HG03469 (cell line): ENCODE measurements at regions not wholly inside any gene's neighbourhood (a gene's known extent, or its start where the extent isn't known, plus 50 kb on each side); places are given as distances from the start of the nearest gene placed in this dataset.
"Not testable (repeated sequence)": the region's sequence is repeated elsewhere in the genome, so short reads cannot be mapped to it uniquely, and the experiment has no call there.

Experiments used
- ATAC-seq: cut with Tn5 transposase; IDR thresholded peaks from one replicate; pipeline ENCODE4 v1.9.1; 2021; ENCODE audit warnings: mild to moderate bottlenecking, moderate library complexity, moderate number of reproducible peaks; ENCODE audit not compliant: unreplicated experiment

- no peak for ATAC-seq
Measured at GRCh38 chr1:166691476-166691875, 147.8 kb upstream of the POGK start.

- no peak for ATAC-seq
Measured at GRCh38 chr1:166692346-166692745, 146.9 kb upstream of the POGK start.

DNA sequence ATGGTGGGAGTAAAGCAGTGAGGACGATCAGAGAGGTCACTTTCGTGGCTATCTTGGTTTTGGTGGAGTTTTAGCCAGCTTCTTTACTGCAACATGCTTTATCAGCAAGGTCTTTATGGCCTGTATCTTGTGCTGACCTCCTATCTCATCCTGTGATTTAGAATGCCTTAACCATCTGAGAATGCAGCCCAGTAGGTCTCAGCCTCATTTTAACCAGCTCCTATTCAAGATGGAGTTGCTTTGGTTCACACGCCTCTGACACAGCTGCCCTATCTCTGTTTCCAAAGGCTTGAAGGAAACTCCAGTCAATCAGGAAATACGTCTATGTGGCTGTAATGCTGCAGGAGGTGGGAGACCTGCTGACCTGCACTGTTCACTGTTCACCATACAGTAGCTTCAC, 146.1 kb upstream of the POGK start:
- ATAC-seq, result no peak

- no peak for ATAC-seq
Measured at GRCh38 chr1:166693673-166694297, 145.5 kb upstream of the POGK start.

GRCh38 chr1:166695115-166695514, 144.2 kb upstream of the POGK start:
- no peak for ATAC-seq

GRCh38 chr1:166695834-166696233, 143.4 kb upstream of the POGK start:
- ATAC-seq, result not testable (repeated sequence)

- ATAC-seq, result no peak
Measured at GRCh38 chr1:166698771-166699170, 140.5 kb upstream of the POGK start.

GRCh38 chr1:166699613-166700012, 139.7 kb upstream of the POGK start:
- ATAC-seq, result no peak

GRCh38 chr1:166700696-166701095, 138.6 kb upstream of the POGK start:
- ATAC-seq, result no peak

DNA sequence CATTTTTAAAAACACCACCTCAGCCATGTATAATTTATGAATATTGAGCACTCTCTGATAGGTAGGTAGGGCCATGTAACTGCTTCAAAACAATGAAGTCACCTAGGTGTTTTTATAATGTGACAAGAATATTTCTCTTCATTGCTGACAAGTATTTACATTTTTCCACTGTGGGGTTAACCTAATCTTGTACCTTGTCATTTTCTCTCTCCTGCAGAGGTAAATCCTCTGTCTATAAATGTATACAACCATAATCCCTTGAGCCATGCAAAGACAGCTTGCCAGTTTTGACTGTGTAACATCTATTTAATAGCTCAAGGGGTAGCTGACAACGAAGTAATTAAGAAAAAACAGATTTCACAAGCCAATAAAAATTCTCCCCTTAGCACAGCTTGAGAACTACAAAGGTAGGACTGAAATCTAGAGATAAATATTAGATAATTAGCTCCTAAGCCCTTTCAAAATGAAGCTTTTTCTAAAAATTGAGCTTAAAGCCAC, 137.6 kb upstream of the POGK start:
- ATAC-seq, result no peak

- no peak for ATAC-seq
Measured at GRCh38 chr1:166703141-166703540, 136.1 kb upstream of the POGK start.

DNA sequence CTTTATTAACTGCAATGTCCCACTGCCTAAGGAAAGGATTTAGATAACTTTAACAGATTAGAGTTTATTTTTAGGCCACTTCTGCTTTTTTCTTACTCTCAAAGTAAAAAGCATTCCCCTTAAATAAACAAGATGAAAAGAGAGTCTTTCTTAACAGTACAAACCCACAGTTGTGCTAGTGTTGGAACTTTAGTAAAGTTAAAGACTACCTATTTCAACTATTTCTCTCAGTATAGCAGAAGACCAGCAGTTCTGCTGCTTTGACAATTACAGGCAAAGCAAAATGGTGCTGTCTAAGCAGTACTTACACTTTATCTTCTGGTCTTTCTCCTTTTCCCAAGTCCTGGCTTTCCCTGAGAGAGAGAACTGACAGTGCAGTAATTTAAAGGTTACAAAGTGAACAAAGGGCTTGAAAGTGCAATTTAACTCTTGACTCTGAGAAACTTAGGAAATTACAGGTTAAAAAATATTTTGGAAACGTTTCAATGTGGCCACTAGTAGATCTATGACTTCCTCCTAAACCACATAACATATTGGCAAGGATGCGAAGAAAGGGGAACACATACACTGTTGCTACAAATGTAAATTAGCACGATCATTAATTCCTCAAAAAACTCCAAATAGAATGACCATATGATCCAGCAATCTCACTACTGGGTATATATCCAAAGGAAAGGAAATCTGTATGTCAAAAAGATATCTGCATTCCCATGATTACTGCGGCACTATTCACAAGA, 135.4 kb upstream of the POGK start:
- no peak for ATAC-seq

DNA sequence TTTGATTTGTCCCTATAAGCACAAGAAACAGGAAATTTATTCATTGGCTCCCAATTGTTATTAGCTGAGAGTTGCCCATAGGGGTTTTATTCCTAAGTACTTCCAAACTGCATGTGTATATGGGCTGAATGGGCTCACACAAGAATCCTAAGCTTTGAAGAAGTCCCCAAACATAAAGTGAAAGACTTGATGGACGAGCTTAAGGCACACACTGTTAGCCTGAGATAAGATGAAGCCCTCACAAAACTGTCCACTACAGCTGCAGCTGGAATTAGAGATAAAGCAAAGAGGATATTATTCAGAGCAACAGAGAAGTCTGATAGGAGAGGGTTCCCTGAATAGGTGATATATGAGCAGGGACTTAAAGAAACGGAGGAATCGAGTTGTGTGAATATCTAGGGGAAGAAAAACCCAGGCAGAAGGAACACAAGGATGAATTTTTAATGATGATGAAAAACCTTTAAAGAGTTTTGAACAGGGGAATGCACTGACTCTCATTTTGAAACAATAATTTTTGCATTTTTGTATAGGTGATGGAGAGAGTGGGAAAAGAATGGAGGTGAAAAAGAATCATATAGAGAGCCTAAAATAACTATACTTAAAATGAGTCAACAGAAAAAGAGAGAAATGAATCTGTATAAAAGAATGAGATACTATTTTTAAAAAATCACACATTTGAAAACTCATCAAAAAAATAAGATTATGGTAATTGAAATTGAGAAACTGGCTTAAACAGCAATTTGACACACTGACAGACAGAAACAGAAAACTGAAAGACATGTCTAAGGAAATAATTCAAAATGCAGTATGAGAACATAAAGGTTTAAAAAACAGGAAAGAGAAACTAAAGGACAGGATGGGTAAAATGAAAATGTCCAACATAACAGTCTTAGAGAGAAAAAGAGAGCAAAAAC, 133.6 kb upstream of the POGK start:
- no peak for ATAC-seq

DNA sequence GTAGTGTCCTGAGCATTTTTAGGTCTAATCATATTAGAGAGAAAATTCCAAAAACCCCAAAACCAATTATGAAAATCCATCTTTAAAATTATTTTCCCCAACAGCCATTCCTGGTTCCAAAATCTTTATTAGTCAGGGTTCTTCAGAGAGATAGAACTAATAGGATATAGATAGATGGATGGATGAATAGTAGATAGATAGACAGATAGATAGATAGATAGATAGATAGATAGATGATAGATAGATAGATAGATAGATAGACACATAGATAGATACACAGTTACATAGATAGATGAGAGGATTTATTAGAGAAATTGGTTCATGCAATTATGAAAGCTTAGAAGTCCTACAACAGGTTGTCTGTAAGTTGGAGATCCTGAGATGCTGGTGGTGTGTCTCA, 122.7 kb upstream of the POGK start:
- no peak for ATAC-seq

DNA sequence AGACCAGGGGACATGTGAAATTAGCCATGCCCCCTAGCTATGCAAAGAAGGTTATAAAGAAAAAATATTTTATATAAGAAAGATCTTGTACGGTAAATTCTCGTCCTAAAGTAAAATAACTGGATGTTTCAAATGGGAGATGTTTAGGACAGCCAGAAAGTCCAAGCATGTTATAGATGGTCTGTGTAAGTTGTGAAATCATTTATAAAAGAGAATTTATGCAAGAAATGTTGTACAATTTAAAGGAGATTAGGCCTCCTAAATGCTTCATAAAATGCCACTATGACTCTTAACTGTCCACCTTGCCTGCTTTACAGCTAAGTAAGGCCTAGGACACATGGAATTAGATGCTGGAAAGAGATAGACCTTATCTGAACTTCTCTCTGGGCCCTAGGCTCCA, 118.1 kb upstream of the POGK start:
- ATAC-seq, result no peak

- no peak for ATAC-seq
Measured at GRCh38 chr1:166730299-166730888, 108.9 kb upstream of the POGK start.

- ATAC-seq, result no peak
Measured at GRCh38 chr1:166738140-166738539, 101.1 kb upstream of the POGK start.

DNA sequence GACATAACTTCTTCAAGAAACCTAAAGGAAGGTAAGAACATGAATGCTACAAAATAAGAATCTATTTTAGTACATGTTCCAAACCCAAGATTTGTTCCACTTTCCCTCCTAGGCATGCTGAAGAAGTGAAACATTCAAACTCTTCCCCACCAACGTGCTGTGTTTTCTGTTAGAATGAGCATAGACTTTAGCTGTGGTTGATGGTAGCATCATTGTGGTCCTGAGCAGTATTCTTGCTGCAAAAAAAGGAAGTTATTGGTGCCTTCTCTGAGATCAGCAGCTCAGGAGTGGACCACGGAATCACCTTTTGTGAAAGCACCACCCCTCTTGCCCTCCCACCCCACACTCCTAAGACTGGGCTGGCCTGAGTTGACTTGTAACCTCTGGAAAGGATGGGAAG, 100.4 kb upstream of the POGK start:
- ATAC-seq, result no peak

- no peak for ATAC-seq
Measured at GRCh38 chr1:166740668-166741276, 98.5 kb upstream of the POGK start.

GRCh38 chr1:166763318-166763717, 76.0 kb upstream of the POGK start:
- no peak for ATAC-seq

GRCh38 chr1:166766942-166767341, 72.3 kb upstream of the POGK start:
- ATAC-seq, result no peak
